ENCODE measurements at regions not wholly inside any gene's neighbourhood (a gene's known extent, or its start where the extent isn't known, plus 50 kb on each side); places are given as distances from the start of the nearest gene placed in this dataset.
"Not testable (repeated sequence)": the region's sequence is repeated elsewhere in the genome, so short reads cannot be mapped to it uniquely, and the experiment has no call there.

- intact Hi-C loops (cut with micrococcal nuclease) = no loop called here
- Mint-ChIP-seq H3K4me1 (no peaks in the 10 kb centered on the region), H3K27me3 (peaks cover 10% of the 10 kb centered on the region), H3K9me3 (no peaks in the 10 kb centered on the region), H3K4me3 (no peak overlapping the region), H3K36me3 (ENCODE audit: low read depth) (no peaks in the 10 kb centered on the region), H3K27ac (no peak overlapping the region)
- ChIA-PET POLR2A (no interaction called here), CTCF (no interaction called here)
- TF ChIP-seq, protein P1, sequence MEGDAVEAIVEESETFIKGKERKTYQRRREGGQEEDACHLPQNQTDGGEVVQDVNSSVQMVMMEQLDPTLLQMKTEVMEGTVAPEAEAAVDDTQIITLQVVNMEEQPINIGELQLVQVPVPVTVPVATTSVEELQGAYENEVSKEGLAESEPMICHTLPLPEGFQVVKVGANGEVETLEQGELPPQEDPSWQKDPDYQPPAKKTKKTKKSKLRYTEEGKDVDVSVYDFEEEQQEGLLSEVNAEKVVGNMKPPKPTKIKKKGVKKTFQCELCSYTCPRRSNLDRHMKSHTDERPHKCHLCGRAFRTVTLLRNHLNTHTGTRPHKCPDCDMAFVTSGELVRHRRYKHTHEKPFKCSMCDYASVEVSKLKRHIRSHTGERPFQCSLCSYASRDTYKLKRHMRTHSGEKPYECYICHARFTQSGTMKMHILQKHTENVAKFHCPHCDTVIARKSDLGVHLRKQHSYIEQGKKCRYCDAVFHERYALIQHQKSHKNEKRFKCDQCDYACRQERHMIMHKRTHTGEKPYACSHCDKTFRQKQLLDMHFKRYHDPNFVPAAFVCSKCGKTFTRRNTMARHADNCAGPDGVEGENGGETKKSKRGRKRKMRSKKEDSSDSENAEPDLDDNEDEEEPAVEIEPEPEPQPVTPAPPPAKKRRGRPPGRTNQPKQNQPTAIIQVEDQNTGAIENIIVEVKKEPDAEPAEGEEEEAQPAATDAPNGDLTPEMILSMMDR (IDR thresholded peaks at IDR 0.05) = no peak
- no peak for DNase-seq
- no peak for ATAC-seq (ENCODE audit: low read depth)
Measured at GRCh38 chr12:124153392-124153791, 141.5 kb upstream of the RFLNA start.

DNA sequence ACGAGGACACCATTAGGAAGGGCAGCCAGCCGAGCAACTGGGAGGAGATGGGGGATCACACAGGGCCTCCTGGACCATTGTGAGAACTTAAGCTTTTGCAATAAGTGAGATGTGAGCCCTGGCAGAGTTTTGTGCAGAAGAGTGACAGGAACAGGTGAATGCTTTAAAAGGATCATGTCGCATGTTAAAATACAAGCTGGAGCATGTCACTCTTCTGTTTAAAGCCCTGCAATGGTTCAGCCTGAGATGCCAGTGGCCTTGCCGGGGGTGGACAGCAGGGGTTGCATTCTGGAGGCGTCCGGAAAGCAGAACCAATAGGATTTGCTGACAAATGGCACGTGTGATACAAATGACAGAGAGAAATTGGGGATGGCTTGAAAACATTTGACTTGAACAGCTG is 137.5 kb upstream of the RFLNA start:
- intact Hi-C loops (cut with micrococcal nuclease) = no loop called here
- no peak for ATAC-seq (ENCODE audit: low read depth)
- Mint-ChIP-seq H3K4me1 (no peaks in the 10 kb centered on the region), H3K4me3 (no peak overlapping the region), H3K27me3 (peaks cover 6% of the 10 kb centered on the region), H3K9me3 (no peaks in the 10 kb centered on the region), H3K27ac (no peak overlapping the region), H3K36me3 (ENCODE audit: low read depth) (no peaks in the 10 kb centered on the region)
- no peak for DNase-seq
- TF ChIP-seq, protein P1 (IDR thresholded peaks at IDR 0.05) = no peak
- ChIA-PET CTCF (interaction anchor here (0.7 kb wide), 1 partner anchor 554 kb away, joined by 3 read pairs; no protein-coding TSS in a partner anchor), POLR2A (no interaction called here)

- ATAC-seq (ENCODE audit: low read depth) = no peak
- ChIA-PET POLR2A (interaction anchor here (0.6 kb wide), 1 partner anchor 32 kb away, joined by 3 read pairs; no protein-coding TSS in a partner anchor), CTCF (no interaction called here)
- TF ChIP-seq, protein P1 (IDR thresholded peaks at IDR 0.05) = no peak
- Mint-ChIP-seq H3K36me3 (ENCODE audit: low read depth) (no peaks in the 10 kb centered on the region), H3K4me1 (no peaks in the 10 kb centered on the region), H3K4me3 (no peak overlapping the region), H3K27ac (no peak overlapping the region), H3K27me3 (peaks cover 6% of the 10 kb centered on the region), H3K9me3 (peaks cover 2% of the 10 kb centered on the region)
- DNase-seq = no peak
- intact Hi-C loops (cut with micrococcal nuclease) = loop anchor here (5.0 kb wide), 1 partner anchor 608 kb away; no protein-coding TSS in a partner anchor
Measured at GRCh38 chr12:124159655-124160054, 135.2 kb upstream of the RFLNA start.

DNA sequence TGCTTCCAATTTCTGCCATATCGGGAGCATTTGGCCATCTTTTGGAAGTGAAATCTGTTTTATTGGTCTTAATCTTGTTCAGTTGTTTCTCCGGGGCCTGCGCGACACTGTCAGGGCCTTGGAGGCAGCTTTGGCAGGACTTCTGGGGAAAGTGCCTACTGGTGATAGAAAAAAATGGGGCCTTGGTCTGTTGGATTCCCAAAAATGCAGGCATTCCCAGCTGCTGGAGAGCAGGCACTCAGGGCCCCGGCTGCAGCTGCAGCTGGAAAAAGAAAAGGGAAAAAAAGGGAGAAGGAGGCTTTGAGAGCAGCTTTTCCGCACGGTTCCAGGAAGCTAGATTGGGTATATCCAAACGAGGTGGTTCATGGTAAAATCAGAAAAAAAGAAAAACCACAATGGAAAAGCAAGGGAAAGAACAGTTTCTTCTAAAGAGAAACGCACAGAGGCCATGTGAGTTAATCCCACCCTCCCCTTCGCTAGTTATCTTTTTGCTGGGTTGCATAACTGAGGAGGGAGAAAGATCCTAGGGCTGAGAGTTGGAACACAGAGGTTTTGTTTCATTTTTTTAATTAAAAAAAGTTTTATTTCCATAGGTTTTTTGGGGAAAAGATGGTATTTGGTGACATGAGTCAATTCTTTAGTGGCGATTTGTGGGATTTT is 134.7 kb upstream of the RFLNA start:
- peaks cover 6% of the 10 kb centered on the region for H3K27me3 Mint-ChIP-seq
- no peak for ATAC-seq (ENCODE audit: low read depth)
- TF ChIP-seq, protein P1 (IDR thresholded peaks at IDR 0.05) = no peak
- H3K9me3 Mint-ChIP-seq = peaks cover 4% of the 10 kb centered on the region
- no peaks in the 10 kb centered on the region for H3K36me3 Mint-ChIP-seq (ENCODE audit: low read depth)
- H3K4me1 Mint-ChIP-seq = no peaks in the 10 kb centered on the region
- DNase-seq = no peak
- ChIA-PET POLR2A (interaction anchor here (0.6 kb wide), 1 partner anchor 32 kb away, joined by 3 read pairs; no protein-coding TSS in a partner anchor), CTCF (no interaction called here)
- no peak overlapping the region for H3K4me3 Mint-ChIP-seq
- no peak overlapping the region for H3K27ac Mint-ChIP-seq
- intact Hi-C loops (cut with micrococcal nuclease) = loop anchor here (5.0 kb wide), 1 partner anchor 607 kb away; no protein-coding TSS in a partner anchor

GRCh38 chr12:124161402-124161801 is 133.5 kb upstream of the RFLNA start:
- H3K9me3 Mint-ChIP-seq; CTCF ChIA-PET; ATAC-seq (ENCODE audit: low read depth); H3K36me3 Mint-ChIP-seq (ENCODE audit: low read depth); POLR2A ChIA-PET; DNase-seq; H3K4me1 Mint-ChIP-seq; H3K4me3 Mint-ChIP-seq; H3K27me3 Mint-ChIP-seq; H3K27ac Mint-ChIP-seq: not testable (repeated sequence)
- intact Hi-C loops (cut with micrococcal nuclease) = loop anchor here (5.0 kb wide), 1 partner anchor 606 kb away; no protein-coding TSS in a partner anchor

Data from activated B cell treated with CpG ODN at 0.5 μM for 24 hours (primary cell).